ENCODE measurements at regions not wholly inside any gene's neighbourhood (a gene's known extent, or its start where the extent isn't known, plus 50 kb on each side); places are given as distances from the start of the nearest gene placed in this dataset.

DNA sequence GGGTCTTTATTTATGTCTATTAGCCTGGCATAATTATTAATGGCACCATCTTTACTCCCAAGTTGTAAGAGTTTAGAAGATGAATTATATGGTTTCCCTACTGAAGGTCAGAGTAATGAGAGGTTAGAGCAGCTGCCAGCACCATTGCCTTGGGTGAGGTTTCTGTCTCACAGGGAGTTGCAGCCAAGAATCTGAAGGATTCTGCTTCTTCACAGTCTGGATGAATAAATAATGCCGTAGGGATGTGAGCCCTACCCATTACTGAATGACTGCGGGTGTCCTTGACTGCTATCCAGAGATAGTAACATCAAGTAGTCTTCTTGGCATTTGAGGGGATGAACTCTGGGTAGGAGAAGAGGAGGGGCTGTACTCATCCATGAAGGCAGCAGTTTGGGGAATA is 52.8 kb upstream of the SMIM36 start:
- Histone ChIP-seq H3K4me3 (ENCODE audit: low read length) (no peak overlapping the region), H3K4me1 (ENCODE audit: insufficient read depth, low read length) (no peaks in the 10 kb centered on the region), H3K27ac (ENCODE audit: low read depth in 1 of 2, low read length in 2 of 2) (no peak overlapping the region), H3K27me3 (ENCODE audit: control insufficient read depth in 1 of 2, insufficient read depth in 2 of 2, low read length in 2 of 2) (no peaks in the 10 kb centered on the region), H3K9me3 (ENCODE audit: control insufficient read depth in 1 of 2, insufficient read depth in 1 of 2, low read length in 2 of 2) (peaks cover 0 to 6% of the 10 kb centered on the region in 2 experiments), H3K36me3 (ENCODE audit: insufficient read depth, low read length) (no peaks in the 10 kb centered on the region)
- Mint-ChIP-seq H3K36me3 (ENCODE audit: low read depth) (no peaks in the 10 kb centered on the region), H3K9me3 (no peaks in the 10 kb centered on the region), H3K27ac (no peak overlapping the region), H3K4me3 (no peak overlapping the region), H3K4me1 (ENCODE audit: low read depth) (no peaks in the 10 kb centered on the region), H3K27me3 (peaks cover 13% of the 10 kb centered on the region)
- no peak for TF ChIP-seq CTCF (IDR thresholded peaks at IDR 0.05)
- ChIA-PET POLR2A (no interaction called here), CTCF (no interaction called here)
- intact Hi-C loops (cut with DNase I, micrococcal nuclease), result no loop called here
- no peak for ATAC-seq (ENCODE audit: poor library complexity)
- DNase-seq, result no peak

DNA sequence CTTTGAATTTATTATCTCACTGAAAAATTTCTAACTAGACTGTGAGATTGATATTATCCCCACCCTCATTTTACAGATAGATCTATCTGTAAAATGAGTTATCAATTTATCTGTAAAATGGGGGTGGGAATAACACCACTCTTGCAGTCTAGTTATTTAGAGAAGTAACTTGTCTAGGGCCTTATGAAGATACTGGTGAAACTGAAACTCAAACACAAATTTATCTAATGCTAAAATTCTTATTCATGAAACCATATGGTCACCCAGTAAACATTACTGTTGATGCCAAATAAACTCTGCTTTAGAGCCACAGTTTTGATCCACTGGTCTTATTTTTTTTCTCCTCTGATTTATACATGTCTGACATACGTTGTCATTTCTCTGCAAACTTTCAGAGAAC is 52.1 kb upstream of the SMIM36 start:
- no peak overlapping the region for H3K27ac ChIP-seq (ENCODE audit: low read depth in 1 of 2, low read length in 2 of 2)
- Mint-ChIP-seq H3K27me3 (peaks cover 18% of the 10 kb centered on the region), H3K27ac (no peak overlapping the region), H3K9me3 (no peaks in the 10 kb centered on the region), H3K36me3 (ENCODE audit: low read depth) (no peaks in the 10 kb centered on the region), H3K4me3 (no peak overlapping the region), H3K4me1 (ENCODE audit: low read depth) (no peaks in the 10 kb centered on the region)
- ATAC-seq (ENCODE audit: poor library complexity), result no peak
- intact Hi-C loops (cut with DNase I, micrococcal nuclease), result no loop called here
- peaks cover 0 to 6% of the 10 kb centered on the region in 2 experiments for H3K9me3 ChIP-seq (ENCODE audit: control insufficient read depth in 1 of 2, insufficient read depth in 1 of 2, low read length in 2 of 2)
- H3K27me3 ChIP-seq (ENCODE audit: control insufficient read depth in 1 of 2, insufficient read depth in 2 of 2, low read length in 2 of 2), result no peaks in the 10 kb centered on the region
- CTCF ChIA-PET, result no interaction called here
- TF ChIP-seq CTCF (IDR thresholded peaks at IDR 0.05), result no peak
- no peak for DNase-seq
- H3K4me1 ChIP-seq (ENCODE audit: insufficient read depth, low read length), result no peaks in the 10 kb centered on the region
- H3K36me3 ChIP-seq (ENCODE audit: insufficient read depth, low read length), result no peaks in the 10 kb centered on the region
- H3K4me3 ChIP-seq (ENCODE audit: low read length), result no peak overlapping the region
- POLR2A ChIA-PET, result no interaction called here

DNA sequence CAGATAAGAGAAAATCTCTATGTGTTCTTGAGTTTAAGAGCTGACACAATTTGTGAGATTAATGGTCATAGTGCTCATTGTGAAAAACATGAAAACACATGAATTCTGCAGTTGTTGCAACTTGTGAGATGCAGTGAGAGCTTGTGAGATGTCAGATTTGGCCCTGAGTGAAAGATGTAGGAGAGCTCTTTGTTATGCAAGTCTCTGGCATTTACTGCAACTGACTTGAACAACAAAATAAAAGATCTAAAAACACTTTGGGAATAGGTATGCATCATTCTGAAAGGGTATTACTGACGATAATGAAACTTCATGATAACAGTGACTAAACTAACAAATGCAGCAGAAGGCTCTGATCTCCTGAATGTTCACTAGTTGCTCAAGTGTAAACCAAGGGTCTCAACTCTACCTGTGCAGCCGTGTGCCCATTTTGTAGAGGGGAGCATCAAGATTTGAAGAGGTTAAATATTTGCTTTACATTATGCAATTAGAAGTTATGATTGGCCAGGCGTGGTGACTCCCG is 50.8 kb upstream of the SMIM36 start:
- POLR2A ChIA-PET, result no interaction called here
- Mint-ChIP-seq H3K27ac (no peak overlapping the region), H3K4me3 (no peak overlapping the region), H3K4me1 (ENCODE audit: low read depth) (no peaks in the 10 kb centered on the region), H3K27me3 (peaks cover 25% of the 10 kb centered on the region), H3K36me3 (ENCODE audit: low read depth) (no peaks in the 10 kb centered on the region), H3K9me3 (no peaks in the 10 kb centered on the region)
- Histone ChIP-seq H3K9me3 (ENCODE audit: control insufficient read depth in 1 of 2, insufficient read depth in 1 of 2, low read length in 2 of 2) (peaks cover 0 to 6% of the 10 kb centered on the region in 2 experiments), H3K27me3 (ENCODE audit: control insufficient read depth in 1 of 2, insufficient read depth in 2 of 2, low read length in 2 of 2) (no peaks in the 10 kb centered on the region), H3K4me1 (ENCODE audit: insufficient read depth, low read length) (no peaks in the 10 kb centered on the region), H3K4me3 (ENCODE audit: low read length) (no peak overlapping the region), H3K36me3 (ENCODE audit: insufficient read depth, low read length) (no peaks in the 10 kb centered on the region), H3K27ac (ENCODE audit: low read depth in 1 of 2, low read length in 2 of 2) (no peak overlapping the region)
- ATAC-seq (ENCODE audit: poor library complexity) (no peak), DNase-seq (no peak)
- TF ChIP-seq CTCF (IDR thresholded peaks at IDR 0.05), result no peak
- CTCF ChIA-PET, result no interaction called here
- intact Hi-C loops (cut with DNase I, micrococcal nuclease), result no loop called here
